ENCODE measurements at regions not wholly inside any gene's neighbourhood (a gene's known extent, or its start where the extent isn't known, plus 50 kb on each side); places are given as distances from the start of the nearest gene placed in this dataset.

DNA sequence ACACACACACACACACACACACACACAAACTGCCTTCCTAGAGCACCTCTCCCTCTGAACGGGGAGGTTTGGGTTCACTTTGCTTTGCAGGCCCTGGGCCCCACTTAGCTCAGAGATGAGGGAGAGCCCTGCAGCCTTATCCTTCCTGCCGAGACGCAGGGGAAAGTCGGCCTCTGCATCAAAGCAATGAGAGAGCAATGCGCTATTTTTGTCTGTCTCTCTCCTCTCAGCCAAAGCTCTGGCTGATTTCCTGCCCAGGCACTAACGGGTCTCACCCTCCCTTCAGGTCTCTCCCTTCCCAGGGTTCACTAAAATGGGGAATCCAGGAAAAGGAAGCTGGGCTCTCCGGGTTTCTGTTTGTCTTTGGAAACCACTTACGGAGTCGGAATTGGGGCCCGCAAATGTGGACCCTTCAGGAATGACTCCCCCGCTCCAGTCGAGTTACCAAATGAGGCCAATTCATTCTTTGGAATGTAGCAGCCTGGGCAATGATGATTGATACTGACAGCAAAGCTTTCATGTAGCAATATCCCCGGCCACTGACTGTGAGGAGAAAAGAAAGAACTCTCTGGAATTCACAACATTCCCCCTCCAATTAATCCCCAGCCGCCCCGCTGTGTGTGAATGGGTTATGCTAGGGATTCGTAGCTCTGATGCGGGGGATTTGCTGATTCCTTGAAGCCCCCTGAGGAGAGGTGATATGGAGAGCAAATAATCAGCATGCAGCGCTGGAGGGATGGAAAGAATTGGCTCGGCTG lies 61.5 kb upstream of the WLS start:
- TF ChIP-seq, protein P1, sequence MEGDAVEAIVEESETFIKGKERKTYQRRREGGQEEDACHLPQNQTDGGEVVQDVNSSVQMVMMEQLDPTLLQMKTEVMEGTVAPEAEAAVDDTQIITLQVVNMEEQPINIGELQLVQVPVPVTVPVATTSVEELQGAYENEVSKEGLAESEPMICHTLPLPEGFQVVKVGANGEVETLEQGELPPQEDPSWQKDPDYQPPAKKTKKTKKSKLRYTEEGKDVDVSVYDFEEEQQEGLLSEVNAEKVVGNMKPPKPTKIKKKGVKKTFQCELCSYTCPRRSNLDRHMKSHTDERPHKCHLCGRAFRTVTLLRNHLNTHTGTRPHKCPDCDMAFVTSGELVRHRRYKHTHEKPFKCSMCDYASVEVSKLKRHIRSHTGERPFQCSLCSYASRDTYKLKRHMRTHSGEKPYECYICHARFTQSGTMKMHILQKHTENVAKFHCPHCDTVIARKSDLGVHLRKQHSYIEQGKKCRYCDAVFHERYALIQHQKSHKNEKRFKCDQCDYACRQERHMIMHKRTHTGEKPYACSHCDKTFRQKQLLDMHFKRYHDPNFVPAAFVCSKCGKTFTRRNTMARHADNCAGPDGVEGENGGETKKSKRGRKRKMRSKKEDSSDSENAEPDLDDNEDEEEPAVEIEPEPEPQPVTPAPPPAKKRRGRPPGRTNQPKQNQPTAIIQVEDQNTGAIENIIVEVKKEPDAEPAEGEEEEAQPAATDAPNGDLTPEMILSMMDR (IDR thresholded peaks at IDR 0.05; ENCODE audit: insufficient read depth, low read depth, low read length): no peak
- TF ChIP-seq EZH2 (IDR thresholded peaks at IDR 0.05; ENCODE audit: insufficient read depth, low read length): no peak
- peak overlapping the region; percentile 81 for H3K4me2 ChIP-seq (ENCODE audit: low read length)
- H3K4me1 Mint-ChIP-seq (ENCODE audit: low read depth, unreplicated experiment): peaks cover 37% of the 10 kb centered on the region
- H3K36me3 ChIP-seq (ENCODE audit: insufficient read depth, low read length): no peaks in the 10 kb centered on the region
- peak overlapping the region; percentile 53 for H3K9ac ChIP-seq (ENCODE audit: low read length)
- peak; percentile 62 for DNase-seq (ENCODE audit: low read depth)
- H3K4me1 ChIP-seq (ENCODE audit: insufficient read depth, low read length): peaks cover 33% of the 10 kb centered on the region
- H3K4me3 ChIP-seq (ENCODE audit: insufficient read depth, low read depth, low read length): peak overlapping the region; percentile 26
- no peaks in the 10 kb centered on the region for H3K9me3 ChIP-seq (ENCODE audit: insufficient read depth, low read depth, low read length)
- peak overlapping the region; percentile 59 for H2AFZ ChIP-seq (ENCODE audit: low read depth, low read length)
- H3K36me3 Mint-ChIP-seq (ENCODE audit: low read depth, unreplicated experiment): no peaks in the 10 kb centered on the region
- H3K79me2 ChIP-seq (ENCODE audit: insufficient read depth, low read length): no peaks in the 10 kb centered on the region
- no peaks in the 10 kb centered on the region for H3K27me3 Mint-ChIP-seq (ENCODE audit: low read depth, unreplicated experiment)
- FAIRE-seq: peak; percentile 5
- no peaks in the 10 kb centered on the region for H3K9me3 Mint-ChIP-seq (ENCODE audit: unreplicated experiment)
- no peaks in the 10 kb centered on the region for H4K20me1 ChIP-seq (ENCODE audit: insufficient read depth, low read length)
- no peaks in the 10 kb centered on the region for H3K27me3 ChIP-seq (ENCODE audit: insufficient read depth, low read length)
- H3K27ac ChIP-seq (ENCODE audit: low read depth, low read length): peak overlapping the region; percentile 50
- peak overlapping the region; percentile 80 for H3K27ac Mint-ChIP-seq (ENCODE audit: unreplicated experiment)
- H3K4me3 Mint-ChIP-seq (ENCODE audit: unreplicated experiment): peak overlapping the region; percentile 63

DNA sequence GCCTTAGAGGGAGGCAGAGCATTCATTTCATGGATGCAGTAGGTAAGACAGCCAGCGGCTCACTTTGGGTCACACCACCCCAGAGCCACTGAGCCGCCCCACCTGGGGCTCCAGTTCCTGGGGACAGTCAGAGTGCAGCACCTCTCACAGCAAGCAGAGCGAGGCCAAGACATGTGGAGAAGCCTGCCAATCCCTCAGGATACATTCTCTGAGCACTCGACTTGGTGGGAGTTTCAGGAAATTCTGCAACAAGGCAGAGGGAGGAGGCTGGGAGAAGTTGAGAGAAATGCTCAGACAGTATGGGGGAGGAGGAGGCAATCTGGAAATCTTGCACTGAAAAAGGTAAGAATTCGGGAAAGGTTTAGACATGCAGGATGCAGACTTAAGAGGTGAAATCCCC lies 60.8 kb upstream of the WLS start:
- no peak for DNase-seq (ENCODE audit: low read depth)
- H2AFZ ChIP-seq (ENCODE audit: low read depth, low read length): peak overlapping the region; percentile 59
- H3K27ac ChIP-seq (ENCODE audit: low read depth, low read length): peak overlapping the region; percentile 50
- H3K27me3 ChIP-seq (ENCODE audit: insufficient read depth, low read length): no peaks in the 10 kb centered on the region
- no peaks in the 10 kb centered on the region for H4K20me1 ChIP-seq (ENCODE audit: insufficient read depth, low read length)
- no peaks in the 10 kb centered on the region for H3K36me3 Mint-ChIP-seq (ENCODE audit: low read depth, unreplicated experiment)
- peak overlapping the region; percentile 53 for H3K9ac ChIP-seq (ENCODE audit: low read length)
- peaks cover 33% of the 10 kb centered on the region for H3K4me1 ChIP-seq (ENCODE audit: insufficient read depth, low read length)
- peak overlapping the region; percentile 80 for H3K27ac Mint-ChIP-seq (ENCODE audit: unreplicated experiment)
- H3K4me3 ChIP-seq (ENCODE audit: insufficient read depth, low read depth, low read length): peak overlapping the region; percentile 26
- no peaks in the 10 kb centered on the region for H3K9me3 ChIP-seq (ENCODE audit: insufficient read depth, low read depth, low read length)
- H3K9me3 Mint-ChIP-seq (ENCODE audit: unreplicated experiment): no peaks in the 10 kb centered on the region
- peak overlapping the region; percentile 81 for H3K4me2 ChIP-seq (ENCODE audit: low read length)
- peaks cover 34% of the 10 kb centered on the region for H3K4me1 Mint-ChIP-seq (ENCODE audit: low read depth, unreplicated experiment)
- H3K36me3 ChIP-seq (ENCODE audit: insufficient read depth, low read length): no peaks in the 10 kb centered on the region
- no peaks in the 10 kb centered on the region for H3K79me2 ChIP-seq (ENCODE audit: insufficient read depth, low read length)
- TF ChIP-seq, protein P1 (IDR thresholded peaks at IDR 0.05; ENCODE audit: insufficient read depth, low read depth, low read length): no peak
- no peak for TF ChIP-seq EZH2 (IDR thresholded peaks at IDR 0.05; ENCODE audit: insufficient read depth, low read length)
- H3K27me3 Mint-ChIP-seq (ENCODE audit: low read depth, unreplicated experiment): no peaks in the 10 kb centered on the region
- peak overlapping the region; percentile 63 for H3K4me3 Mint-ChIP-seq (ENCODE audit: unreplicated experiment)
- FAIRE-seq: no peak

Data from astrocyte (in vitro differentiated cells and primary cell).